Stimulated activated CD8-positive, alpha-beta memory T cell treated with anti-CD3 and anti-CD28 coated beads, Interleukin-7, amount 100 ng/mL, for 24 hours (primary cell): ENCODE measurements at regions not wholly inside any gene's neighbourhood (a gene's known extent, or its start where the extent isn't known, plus 50 kb on each side); places are given as distances from the start of the nearest gene placed in this dataset.
"Not testable (repeated sequence)": the region's sequence is repeated elsewhere in the genome, so short reads cannot be mapped to it uniquely, and the experiment has no call there.

Experiments
- DNase-seq: peaks from one replicate; pipeline ENCODE4 v3.0.0-alpha.2; 2020; ENCODE audit warnings: low read depth

DNA sequence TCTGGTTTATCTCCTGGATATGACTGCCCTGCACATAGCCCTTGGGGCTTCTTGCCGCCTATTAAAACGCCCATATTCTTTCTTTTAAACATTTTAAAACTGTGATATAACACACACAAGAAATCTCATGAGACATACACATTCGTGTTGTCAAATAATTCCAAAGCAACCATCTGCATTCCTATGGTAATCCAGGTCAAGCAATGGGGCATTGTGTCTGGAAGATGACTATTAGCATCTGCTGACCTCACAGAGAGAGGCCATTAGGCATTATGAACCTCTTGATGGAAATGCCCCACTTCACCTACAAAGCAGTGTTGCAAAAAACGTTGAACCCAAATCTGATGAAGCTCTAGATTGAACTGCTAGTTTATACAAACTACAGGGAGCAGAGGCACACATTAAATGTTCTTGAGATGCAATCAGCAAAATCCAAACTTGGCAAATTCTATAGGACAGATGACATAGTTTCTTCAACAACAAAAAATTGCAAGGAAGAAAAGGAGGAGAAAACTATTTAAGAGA, 513.8 kb upstream of the CCDC196 start:
- no peak for DNase-seq

DNA sequence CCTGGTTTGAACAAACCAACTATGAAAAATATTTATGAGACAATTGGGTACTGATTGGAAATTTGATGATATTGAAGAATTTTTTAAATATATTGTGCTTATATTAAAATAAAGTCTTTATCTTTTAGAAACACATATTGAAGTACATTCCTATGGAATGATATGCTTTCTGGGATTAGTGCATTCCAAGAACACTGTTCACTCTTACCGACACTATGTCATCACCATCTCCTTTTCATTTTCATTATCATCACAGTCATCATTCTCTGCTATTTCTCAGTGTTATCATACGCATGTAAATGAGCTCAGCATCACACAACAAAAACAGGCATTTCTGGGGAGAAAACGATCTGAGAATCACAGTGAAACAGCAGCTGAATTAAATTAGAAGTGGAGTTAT, 513.3 kb upstream of the CCDC196 start:
- DNase-seq, result no peak

DNA sequence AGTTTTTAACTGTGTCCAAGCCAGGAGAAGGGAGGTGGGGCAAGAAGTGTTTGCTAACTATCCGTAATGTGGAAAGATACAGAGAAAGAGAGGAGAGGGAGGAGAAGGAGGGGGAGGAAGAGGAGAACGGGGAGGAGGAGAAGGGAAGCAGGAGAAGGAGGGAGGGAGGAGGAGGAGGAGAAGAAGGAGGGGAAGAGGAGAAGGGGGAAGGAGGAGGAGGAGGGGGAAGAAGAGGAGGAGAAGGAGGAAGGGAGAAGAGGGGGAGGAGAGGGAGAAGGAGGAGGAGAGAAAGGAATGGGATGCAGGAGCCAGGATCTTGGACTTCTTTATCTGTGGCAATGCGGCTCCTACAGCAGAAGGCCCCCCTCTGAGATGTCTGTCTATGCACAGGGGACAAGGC, 510.3 kb upstream of the CCDC196 start:
- DNase-seq, result no peak

DNA sequence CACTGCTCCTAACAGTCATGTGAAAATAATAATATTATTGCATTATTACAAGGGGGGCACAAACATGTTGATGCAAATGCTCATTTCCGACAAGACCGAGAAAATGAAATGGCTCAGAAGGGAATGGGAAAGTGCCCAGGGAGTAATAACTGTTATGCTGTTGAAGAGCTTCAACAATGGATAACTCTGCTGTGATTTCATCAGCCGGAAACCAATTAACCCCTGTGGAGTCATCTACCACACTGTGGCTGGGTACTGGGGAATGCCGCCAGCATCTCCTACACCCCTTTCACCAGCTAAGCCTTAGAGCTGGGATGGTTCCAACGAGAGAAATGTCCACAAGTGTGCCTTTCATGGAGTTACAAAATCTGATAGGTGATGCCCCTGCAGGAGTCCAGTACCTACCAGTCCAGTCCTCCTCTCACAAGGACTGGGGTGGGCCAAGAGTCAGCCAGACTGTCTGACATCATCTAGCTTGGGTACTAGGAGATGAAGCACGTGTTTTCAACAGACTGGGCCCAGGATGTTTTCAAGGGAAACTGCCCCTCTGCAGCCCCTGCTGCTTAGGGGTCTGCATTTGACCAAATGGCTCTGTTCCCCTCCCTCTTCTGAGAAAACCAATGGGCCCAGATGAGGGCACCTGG, 509.3 kb upstream of the CCDC196 start:
- no peak for DNase-seq

DNA sequence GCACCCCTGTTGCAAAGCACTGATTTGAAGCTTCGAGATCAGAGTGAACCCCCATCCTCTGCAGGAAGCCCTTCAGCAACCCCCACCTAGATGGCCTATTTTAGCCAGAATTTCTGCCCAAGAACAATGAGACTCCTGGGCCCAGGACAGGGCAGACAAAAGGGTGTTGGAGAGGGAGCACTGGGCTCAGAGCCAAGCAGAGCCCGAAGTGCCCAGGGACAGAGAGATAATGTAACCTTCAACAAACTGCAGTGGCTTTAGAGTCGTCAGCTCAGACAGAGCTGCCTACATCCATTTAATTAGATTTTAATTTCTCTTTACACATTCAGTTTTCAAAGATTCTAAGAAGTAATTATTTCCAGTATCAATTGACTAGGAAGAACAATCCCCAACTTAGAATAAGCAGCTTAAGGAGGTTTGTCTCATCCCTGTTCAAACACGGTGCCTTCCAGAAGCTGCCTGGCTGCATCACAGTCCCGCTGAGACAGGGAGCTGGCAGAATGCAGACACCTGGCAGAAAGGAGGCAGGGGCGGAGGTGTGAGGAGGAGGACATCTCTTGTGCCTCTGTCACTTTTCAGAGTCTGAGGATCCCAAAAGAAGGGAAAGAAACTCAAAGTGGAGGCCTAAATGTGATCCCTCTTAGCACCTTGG, 504.9 kb upstream of the CCDC196 start:
- no peak for DNase-seq

DNA sequence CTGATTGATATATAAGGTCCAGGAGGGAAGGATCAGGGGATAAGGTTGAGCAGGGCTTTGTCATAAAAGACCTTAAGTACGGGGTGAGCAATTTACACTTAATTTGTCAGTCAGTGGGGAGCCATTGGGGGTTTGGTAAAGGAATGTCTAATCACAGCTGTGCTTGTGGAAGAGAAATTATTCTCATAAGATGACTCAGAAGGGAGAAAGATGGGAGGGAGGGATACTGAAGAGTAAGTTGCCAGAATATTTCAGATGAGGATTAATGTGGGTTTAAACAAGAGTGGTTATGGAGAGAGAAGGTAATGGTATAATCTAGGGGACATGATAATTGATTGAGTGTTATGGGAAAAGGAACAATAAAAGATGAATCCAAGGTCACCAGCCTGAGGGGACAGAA, 500.1 kb upstream of the CCDC196 start:
- DNase-seq, result no peak

DNA sequence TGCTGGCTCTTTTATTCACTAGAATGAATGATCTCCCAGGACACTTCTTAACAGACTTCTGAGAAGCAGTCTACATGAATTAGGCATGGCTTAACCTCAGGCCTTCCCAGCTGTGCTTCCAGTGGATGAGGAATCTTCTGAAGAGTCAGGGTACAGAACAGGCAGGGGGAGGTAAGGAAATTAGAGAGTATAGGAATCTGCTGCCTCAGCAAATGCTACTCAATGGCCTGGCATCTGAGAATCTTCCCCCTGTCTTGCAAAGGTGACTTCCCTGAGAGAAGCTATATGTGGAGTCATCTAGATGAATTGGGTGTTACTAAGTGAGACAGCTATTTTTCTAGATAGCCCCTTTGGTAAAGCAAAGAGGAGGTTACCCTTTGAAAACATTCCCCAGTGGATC, 496.2 kb upstream of the CCDC196 start:
- no peak for DNase-seq

DNA sequence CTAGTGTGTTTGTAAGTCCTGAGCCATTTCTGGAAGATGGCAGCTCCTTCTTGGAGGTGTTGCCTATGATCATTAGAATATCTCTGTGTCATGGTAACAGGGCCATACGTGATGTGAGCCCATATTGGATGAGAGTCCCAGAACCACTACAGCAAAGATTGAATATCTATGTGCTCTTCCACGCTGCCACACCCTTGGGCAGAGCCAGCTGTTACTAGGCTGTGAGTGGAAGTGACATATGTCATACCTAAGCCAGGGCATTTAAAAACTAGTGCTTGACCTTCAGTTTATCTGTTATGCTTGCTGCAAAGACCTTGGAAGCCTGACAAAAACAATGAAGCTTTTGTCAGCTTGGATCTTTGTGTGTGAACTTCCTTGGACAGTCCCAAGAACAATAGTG, 495.1 kb upstream of the CCDC196 start:
- no peak for DNase-seq

DNA sequence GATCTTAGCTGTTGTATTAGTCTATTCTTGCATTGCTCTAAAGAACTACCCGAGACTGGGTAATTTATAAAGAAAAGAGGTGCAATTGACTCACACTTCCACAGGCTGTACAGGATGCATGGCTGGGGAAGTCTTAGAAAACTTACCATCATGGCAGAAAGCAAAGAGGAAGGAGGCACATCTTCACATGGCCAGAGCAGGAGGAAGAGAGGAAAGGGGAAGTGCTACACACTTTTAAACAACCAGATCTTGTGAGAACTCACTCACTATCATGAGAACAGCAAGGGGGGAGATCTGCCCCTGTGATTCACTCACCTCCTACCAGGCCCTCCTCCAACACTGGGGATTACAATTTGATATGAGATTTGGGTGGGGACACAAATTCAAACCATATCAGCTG, 494.2 kb upstream of the CCDC196 start:
- not testable (repeated sequence) for DNase-seq

DNA sequence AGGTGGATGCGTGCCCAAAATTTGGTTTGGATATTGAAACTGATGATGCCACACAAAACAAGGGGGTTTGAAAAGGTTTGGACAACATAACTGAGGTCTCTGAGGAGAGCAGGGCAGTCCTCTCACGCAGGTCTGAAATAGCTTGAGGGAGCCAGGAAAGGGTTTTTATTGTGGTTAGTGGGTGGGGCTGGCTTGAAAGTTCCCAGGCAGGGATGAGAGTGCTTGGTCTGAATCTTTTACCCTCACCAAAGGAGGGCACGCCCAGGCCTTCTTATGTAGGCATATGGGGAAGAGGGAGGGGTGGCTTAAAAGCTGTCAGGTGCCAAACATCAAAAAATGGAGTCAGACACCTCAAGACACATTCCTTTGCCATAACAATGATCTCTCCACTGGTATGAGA, 493.1 kb upstream of the CCDC196 start:
- DNase-seq, result no peak

DNA sequence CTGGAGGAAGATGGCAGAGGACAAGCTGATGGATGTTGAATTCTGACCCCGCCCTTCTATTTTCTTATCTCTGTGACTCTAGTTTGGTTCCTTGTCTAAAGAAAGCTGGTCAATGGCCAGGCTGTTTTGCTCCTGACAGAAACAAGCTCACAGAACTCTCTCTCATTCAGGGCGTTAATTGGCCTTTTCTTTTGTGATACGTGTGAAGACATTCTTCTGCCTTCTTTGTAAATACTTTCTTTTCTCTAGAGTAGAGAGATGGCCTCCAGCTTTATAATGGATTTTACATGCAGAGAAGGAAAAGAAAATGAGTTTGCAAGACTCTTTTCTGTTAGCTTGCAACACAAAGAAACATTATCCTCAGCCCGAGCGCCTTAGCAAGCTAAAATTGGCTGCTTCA, 492.2 kb upstream of the CCDC196 start:
- DNase-seq, result no peak

DNA sequence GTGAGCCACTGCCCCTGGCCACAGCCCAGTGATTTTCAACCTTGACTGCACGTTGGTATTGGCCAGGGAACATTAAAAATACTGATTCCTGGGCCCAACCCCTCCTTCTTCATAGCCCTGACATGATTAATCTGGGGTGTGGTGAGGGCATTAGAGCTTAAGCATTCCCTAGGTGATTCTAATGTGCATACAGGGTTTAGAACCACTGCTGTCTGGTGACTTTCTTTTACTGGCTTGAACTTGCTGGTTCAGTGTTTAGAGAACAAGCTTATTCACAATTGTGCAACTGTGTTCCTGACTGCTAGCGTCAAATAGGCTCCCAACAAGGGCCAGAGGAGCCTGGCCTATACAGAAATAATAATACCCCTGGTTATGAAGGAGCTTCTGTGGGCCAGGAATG, 488.8 kb upstream of the CCDC196 start:
- no peak for DNase-seq

DNA sequence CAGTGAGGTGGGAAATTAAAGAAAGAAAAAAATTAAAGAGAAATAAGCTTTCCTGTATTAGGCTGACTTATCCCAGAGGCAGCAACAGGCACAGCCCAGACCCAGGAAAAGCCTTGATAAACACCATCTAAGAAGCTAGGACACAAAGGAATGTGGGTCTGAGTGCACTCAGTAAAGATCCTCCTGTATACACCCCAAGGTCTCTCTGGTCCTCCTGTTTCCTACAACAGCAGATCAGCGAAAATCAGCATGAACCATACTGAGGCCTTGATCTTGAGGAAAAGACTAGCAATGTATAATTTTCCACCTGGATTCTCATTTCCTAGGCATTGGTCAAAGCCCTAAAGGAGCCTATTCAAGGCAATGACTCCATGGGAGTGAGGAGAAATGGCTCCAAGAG, 486.3 kb upstream of the CCDC196 start:
- DNase-seq, result no peak

DNA sequence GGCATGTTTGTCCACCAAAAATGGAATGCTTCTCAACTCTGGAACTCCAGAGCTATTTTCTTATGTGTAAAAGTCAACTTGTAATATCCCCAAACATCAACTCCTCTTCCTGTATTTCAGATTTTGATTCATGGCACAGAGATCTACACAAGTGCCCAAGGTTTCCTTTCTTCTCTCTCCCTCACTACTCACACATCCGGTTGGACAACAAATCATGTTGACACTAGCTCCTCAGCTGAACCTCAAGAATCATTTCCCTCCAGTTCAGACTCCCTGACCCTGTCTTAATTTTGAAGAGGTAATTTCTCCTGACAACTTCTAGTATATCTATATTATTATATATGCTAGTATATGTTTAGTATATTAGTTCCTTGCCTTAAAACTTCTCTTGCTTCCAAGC, 485.4 kb upstream of the CCDC196 start:
- DNase-seq, result no peak

DNA sequence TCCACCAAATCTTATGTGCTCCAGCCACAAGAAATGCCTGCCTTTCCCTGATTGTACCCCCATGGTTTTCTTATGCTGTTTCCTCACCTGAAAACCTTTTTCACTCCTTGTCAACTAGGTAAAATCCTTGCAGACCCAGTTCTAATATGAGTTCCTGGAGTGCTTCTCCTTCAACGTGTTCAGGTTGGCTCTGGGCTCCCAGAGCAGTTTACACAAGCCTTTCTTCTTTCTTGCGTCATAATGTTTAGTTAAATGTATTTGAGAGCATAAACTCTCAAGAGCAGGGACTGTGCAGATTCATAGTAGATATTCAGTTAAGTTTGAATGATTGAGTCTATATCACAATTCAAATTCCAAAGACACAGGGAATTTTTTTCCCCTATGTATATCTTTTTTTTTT, 484.8 kb upstream of the CCDC196 start:
- no peak for DNase-seq

DNA sequence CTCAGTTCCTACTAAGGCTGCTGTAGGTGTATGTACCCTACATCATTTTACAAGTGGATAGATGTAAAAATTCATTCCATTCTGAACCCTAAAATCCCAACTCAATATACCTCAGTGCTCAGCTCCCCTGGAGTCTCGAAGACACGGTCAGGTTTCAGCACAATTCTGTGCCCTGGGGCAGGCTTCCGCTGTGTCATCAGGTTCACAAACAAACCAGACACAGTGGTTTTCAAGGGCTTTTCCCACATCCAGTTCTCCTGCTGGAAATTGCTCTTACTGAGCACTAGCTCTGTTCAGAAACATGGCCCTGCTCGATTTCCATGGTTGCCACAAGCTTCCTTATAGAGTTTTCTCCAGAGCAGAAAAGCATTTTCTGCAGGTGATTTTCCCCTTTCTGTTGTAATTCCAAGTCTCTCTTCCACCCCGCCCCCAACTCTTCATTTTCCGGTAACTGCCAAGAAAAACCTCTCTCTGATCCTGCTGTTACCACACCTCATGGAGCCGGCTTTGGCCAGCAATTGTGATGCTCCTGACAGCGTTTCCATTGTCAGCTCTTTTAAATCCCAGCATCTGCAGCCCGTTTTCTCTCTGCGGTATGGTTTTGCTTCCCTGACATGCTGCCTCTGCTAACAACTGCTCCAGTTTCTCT, 483.0 kb upstream of the CCDC196 start:
- DNase-seq, result no peak

DNA sequence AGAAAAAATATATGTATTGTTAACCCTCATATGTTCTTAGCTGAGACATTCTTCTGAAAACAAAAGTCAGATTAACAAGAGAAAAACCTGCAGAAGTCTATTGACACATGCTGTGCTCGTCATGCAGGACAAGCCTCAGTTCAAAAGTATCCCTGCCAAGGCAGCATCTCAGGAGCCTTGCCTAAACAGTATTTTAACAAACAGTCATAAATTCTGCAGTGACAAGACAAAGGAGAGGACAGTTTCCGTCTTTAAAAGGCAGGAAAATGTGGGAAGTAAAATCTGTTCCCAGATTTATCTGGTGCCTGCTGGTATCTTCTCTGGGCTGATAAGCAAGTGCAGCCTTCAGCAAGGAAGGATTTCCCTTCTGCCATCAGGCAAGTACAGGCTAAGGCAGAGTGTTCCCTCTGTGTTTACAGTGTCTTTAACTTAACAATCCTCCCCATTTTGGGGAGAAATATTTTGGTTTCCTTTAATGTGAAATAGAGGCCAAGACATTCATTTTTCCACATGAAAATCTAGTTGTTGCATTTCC, 480.2 kb upstream of the CCDC196 start:
- DNase-seq, result no peak

DNA sequence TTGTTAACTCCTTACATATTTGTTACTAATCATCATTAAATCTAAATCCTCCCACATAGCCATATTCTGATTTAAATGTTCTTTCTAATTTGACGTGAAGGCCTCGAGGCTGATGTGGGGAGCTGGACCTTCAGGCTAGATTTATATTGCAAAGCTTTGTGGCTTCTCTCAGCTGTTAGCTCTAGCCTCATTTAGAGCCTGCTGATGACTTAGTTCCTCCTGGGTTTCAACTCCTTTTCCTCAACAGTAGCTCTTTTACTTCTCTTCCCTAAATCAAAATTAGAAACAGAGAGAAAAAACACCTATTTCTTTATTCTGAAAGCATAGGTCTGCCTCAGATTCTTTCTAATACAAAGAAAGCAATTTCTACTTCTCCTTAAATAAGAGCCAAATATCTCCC, 477.5 kb upstream of the CCDC196 start:
- no peak for DNase-seq

DNA sequence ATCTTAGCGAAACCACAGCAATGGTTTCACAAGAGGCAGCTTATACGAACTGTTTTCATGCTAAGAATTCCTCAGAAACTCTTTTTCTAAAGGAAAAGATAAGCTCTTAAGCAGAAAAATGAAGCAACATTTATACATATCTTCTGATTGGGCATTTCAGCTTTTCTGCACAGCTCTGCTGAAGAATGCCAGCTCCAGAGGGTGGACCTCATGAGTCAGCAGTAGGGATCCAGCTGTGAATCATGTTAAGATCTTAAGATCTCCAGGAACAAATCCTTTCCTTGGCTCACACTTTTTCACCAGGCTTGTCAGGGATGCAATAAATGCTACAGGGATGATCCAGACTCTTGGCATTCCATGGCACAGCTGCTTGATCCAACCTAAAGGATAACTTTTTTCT, 477.1 kb upstream of the CCDC196 start:
- no peak for DNase-seq

DNA sequence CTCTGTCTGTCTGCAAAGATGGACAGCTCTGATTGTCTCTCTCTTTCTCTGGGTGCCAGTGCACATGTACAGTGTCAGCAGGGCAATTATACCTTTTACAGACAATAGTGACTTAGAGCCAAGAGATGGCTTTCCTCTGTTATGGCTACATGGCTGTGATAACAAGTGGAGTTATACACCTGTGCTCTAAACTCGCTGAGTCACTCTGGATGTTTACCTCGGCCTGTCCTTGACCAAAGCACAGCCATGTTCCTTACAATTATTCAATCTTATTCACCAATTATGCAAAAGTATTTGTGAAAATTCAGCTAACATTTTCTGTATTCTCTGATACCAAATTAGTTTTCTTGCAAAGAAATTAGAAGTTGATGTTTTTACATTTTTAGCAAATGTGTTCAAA, 475.5 kb upstream of the CCDC196 start:
- DNase-seq, result no peak

DNA sequence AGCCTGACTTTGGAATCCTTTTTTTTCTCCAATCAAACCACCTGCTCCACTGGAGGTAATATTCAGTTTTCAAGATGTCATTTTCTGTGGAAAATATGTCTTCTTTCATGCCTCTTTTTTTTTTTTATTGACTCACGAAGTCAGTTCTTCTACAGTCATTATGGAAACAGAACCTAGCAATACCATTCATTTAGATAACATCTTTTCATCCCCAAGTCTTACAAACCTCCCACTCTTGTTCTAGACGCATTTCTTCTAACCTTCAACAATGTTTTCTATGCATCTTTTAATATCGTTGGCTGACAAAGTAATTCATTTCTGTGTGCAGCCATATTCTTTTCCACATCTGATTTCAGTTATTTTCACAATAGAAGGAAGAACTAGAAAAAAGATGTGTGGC, 474.3 kb upstream of the CCDC196 start:
- no peak for DNase-seq

DNA sequence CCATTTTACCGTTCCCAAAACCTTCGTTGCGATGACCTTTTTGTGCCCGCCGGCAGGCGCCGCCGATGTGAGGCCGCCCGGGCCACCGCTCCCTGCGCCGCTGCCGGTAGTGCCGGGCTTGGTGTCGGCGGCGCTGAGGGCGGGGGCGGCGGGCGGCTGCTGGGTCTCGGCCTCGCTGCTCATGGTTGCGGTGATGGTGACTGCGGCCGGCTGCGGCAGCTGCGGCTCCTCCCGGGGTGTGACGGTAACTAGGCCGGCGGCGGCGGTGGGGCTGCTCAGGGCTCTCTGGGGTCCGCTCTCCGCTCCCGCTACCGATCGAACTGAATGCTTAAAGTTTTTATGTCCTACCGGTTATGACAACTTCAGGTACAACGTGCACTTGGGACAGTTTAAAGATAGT, 472.6 kb upstream of the CCDC196 start:
- DNase-seq, result not testable (repeated sequence)

DNA sequence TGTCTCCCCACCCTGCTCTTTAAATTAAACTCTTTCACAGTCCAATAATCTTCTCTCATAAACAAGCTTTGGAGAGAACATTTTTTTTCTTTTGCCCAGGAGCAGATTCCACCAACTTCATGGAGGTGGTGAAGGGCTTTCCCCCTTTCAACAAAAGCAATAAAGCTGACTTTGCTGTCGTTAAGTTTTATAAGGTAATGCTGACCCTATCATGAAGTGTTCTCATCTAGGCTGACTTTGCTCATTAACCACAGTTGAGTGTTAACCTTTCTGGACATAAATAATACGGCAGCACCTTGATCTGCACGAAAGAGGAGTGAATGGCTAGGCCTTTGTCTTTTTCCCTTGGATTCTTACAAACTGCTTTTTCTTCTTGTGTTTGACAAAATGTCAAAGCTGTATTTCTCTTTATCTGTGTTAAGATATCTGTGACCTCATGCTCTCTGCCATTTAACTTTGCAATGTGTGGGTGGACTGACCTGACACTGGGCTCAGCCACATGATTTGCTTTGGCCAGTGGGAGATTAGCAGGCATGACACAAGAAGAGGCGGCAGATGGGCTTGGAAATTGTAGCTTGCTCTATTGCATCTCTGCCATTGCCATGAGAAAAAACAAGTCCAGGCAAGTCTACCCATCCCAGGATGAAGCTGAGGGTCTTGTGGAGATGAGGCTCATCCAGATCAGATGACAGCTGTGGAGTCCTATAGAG, 470.9 kb upstream of the CCDC196 start:
- DNase-seq, result no peak
